Thymus (tissue), 11 donors: ENCODE measurements at regions not wholly inside any gene's neighbourhood (a gene's known extent, or its start where the extent isn't known, plus 50 kb on each side); places are given as distances from the start of the nearest gene placed in this dataset.

Source experiments
- DNase-seq, 9 donors: peaks; one replicate each; pipeline ENCODE4 v3.0.0-alpha.2; 2013; ENCODE audit warnings: low spot score in 9 of 9, low read depth in 6 of 9, missing footprints in 1 of 9
- H3K27ac ChIP-seq, 2 donors: one replicate each; pipeline ENCODE4 v1.5.1; 2013; ENCODE audit warnings: control low read depth in 1 of 2, low read depth in 1 of 2, low read length in 1 of 2, mild to moderate bottlenecking in 1 of 2, moderate library complexity in 1 of 2
- H3K27me3 ChIP-seq, 2 donors: one replicate each; pipeline ENCODE4 v1.5.1; 2013; ENCODE audit warnings: low read length in 1 of 2; ENCODE audit not compliant: control insufficient read depth in 2 of 2, insufficient read depth in 1 of 2
- H3K36me3 ChIP-seq, 2 donors: one replicate each; pipeline ENCODE4 v1.5.1; 2013; ENCODE audit warnings: low read length in 1 of 2, mild to moderate bottlenecking in 1 of 2, moderate library complexity in 1 of 2; ENCODE audit not compliant: control insufficient read depth in 2 of 2, insufficient read depth in 2 of 2
- H3K4me1 ChIP-seq, 2 donors: one replicate each; pipeline ENCODE4 v1.5.1; 2013; ENCODE audit warnings: low read length in 2 of 2; ENCODE audit not compliant: control insufficient read depth in 2 of 2, insufficient read depth in 2 of 2
- H3K4me3 ChIP-seq, 2 donors: one replicate each; pipeline ENCODE4 v1.5.1; 2013; ENCODE audit warnings: low read length in 2 of 2, control low read depth in 1 of 2, mild to moderate bottlenecking in 1 of 2
- H3K9me3 ChIP-seq, 2 donors: one replicate each; pipeline ENCODE4 v1.5.1; 2013; ENCODE audit warnings: low read length in 1 of 2, mild to moderate bottlenecking in 1 of 2; ENCODE audit not compliant: control insufficient read depth in 2 of 2, insufficient read depth in 1 of 2
- WGBS: extraction: QIAGEN DNeasy Blood & Tissue Kit; methylation state at CpG from one replicate; pipeline ENCODE4 v1.1.7; 2013; 5-methylcytosine and 5-hydroxymethylcytosine counted together
- donor health status: healthy.

GRCh38 chr11:86728562-86728961 is 56.1 kb upstream of the ME3 start:
- H3K36me3 ChIP-seq, result no peaks in the 10 kb centered on the region
- H3K9me3 ChIP-seq, result no peaks in the 10 kb centered on the region
- H3K4me3 ChIP-seq, result no peak overlapping the region
- no peaks in the 10 kb centered on the region for H3K27me3 ChIP-seq
- DNase-seq, result no peak
- H3K4me1 ChIP-seq, result no peaks in the 10 kb centered on the region
- no peak overlapping the region for H3K27ac ChIP-seq

DNA sequence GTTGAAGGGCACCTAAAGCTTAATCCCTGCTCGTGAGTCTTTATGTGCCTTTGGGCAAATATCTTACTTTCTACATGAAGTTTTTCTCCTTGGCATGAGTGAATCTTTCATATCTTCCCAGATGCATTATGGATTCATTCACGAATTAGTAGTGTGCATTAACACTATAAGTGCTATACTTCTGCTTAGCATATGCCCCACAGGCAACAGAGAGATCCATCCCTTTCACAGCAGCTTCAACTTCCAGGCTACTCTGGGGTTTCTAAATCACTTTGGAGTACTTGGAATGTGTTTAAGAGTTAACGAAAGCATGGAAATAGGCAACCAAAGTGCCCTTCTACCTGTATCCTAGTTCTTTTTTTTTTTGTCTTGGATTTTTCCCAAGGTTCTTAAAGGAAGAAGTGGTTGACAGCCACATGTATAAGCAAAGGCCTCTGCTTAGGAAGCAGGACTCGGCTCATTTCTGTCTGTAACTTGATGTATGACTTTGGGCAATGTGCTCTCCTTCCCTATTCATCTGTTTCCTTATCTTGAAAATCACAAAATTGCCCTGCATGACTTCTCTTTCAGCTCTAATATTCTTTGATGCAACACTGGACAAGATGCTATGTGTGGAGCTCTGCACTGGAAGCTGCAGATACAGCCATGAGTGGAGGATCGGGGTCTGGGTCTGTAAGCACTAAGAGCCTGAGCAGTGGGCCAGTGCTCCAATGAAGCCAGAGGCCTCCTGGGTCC is 54.5 kb upstream of the ME3 start:
- Histone ChIP-seq H3K36me3 (no peaks in the 10 kb centered on the region), H3K4me1 (no peaks in the 10 kb centered on the region), H3K9me3 (no peaks in the 10 kb centered on the region), H3K4me3 (no peak overlapping the region), H3K27ac (no peak overlapping the region), H3K27me3 (no peaks in the 10 kb centered on the region)
- no peak for DNase-seq
- 67% methylated on average over 5 of the region's 5 CpGs for WGBS

- Histone ChIP-seq H3K4me3 (no peak overlapping the region), H3K27ac (no peak overlapping the region), H3K9me3 (no peaks in the 10 kb centered on the region), H3K4me1 (no peaks in the 10 kb centered on the region), H3K36me3 (no peaks in the 10 kb centered on the region), H3K27me3 (no peaks in the 10 kb centered on the region)
- DNase-seq, result no peak
- 95% methylated on average over 2 of the region's 2 CpGs for WGBS
Measured at GRCh38 chr11:86726118-86726753, 53.8 kb upstream of the ME3 start.

DNA sequence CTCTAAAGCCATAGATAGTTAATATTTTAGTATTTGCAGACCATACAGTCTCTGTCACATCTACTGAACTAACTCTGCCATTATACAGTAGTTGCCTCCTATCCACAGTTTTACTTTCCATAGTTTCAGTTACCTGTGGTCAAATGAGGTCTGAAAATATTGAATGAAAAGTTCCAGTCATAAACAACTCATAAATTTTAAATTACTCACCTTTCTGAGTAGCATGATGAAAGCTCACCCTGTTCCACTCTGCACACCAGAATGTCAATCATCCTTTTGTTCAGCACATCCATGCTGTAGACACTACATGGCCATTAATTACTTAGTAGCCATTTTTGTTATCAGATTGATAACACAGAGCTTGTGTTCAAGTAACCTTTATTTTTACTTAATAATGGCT is 51.7 kb upstream of the ME3 start:
- Histone ChIP-seq H3K4me1 (no peaks in the 10 kb centered on the region), H3K4me3 (no peak overlapping the region), H3K36me3 (no peaks in the 10 kb centered on the region), H3K9me3 (no peaks in the 10 kb centered on the region), H3K27ac (no peak overlapping the region), H3K27me3 (no peaks in the 10 kb centered on the region)
- DNase-seq, result no peak

DNA sequence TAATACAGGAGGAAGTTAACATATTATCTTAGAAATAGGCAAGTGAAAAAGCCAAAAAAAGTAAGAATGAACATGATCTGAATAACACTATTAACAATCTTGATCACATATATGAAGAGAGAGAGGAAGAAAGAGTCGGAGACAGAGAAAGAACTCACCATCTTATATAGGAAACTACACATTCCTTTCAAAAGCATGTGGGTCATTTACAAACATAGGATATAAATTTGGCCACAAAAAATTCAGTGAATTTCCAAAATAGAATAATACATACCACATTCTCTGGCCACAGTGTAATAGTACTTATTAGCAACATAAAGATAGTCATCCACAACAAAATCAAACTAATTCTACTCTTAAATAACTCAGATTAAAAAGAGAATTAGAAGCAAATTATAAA is 50.9 kb upstream of the ME3 start:
- Histone ChIP-seq H3K4me1 (no peaks in the 10 kb centered on the region), H3K4me3 (no peak overlapping the region), H3K36me3 (no peaks in the 10 kb centered on the region), H3K27ac (no peak overlapping the region), H3K27me3 (no peaks in the 10 kb centered on the region), H3K9me3 (no peaks in the 10 kb centered on the region)
- DNase-seq, result no peak
- WGBS, result 96% methylated on average over 1 of the region's 1 CpG

DNA sequence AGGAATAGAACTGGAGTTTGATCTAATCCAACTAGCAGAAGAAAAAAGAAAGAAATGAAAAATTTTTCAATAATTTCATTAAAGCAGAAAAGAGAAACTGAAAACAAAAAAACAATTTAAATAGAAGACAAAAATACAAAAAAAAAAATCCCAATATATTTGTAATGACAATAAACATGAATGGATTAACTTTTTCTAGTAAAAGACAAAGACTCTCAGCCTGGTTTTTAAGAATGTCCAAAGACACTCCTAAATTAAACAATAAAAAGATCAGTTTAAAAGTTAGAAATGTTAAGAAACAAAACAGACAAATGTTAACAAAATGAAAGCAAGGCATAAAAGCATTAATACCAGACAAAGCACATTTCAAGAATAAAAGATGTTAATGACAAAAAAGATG is 50.3 kb upstream of the ME3 start:
- Histone ChIP-seq H3K27me3 (no peaks in the 10 kb centered on the region), H3K27ac (no peak overlapping the region), H3K9me3 (no peaks in the 10 kb centered on the region), H3K36me3 (no peaks in the 10 kb centered on the region), H3K4me3 (no peak overlapping the region), H3K4me1 (no peaks in the 10 kb centered on the region)
- DNase-seq, result no peak
